ENCODE measurements at regions not wholly inside any gene's neighbourhood (a gene's known extent, or its start where the extent isn't known, plus 50 kb on each side); places are given as distances from the start of the nearest gene placed in this dataset.
A peak's percentile ranks its signal among the peaks of the same experiment; 100 is the strongest.
"Not testable (repeated sequence)": the region's sequence is repeated elsewhere in the genome, so short reads cannot be mapped to it uniquely, and the experiment has no call there.

DNA sequence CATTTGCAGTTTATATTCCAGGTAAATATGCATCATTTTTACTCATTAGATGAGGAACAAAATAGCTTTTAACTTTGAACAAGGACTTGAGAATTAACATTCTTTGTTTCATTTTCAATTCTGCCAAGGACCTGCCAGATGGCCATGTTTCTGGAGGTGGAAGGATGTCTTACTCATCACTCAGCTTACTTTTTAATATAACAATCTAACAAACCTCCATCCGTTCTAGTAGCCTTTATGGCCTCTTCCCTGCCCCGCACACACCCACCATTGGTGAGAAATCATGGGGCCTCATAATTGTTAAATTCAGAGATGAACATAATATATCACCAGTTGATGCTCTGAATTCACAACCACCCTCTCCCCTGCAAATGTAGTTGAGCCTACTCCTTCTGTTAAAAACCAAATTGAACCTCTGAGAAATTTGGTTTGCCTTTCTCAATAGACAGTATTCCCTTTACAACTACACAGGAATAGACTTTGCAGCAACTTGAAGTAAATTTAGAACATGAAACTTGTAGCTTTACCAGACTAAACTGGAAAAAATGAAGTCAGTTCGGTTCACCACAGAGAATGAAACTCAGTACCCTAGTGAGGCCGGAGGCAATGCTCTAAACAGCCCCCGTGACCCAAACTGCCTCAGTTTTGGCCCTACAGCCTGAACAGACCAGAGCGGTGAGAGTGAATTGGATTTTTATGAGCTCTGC lies 50.1 kb upstream of the ACSL4 start:
- no peak for DNase-seq (ENCODE audit: low read depth)

DNA sequence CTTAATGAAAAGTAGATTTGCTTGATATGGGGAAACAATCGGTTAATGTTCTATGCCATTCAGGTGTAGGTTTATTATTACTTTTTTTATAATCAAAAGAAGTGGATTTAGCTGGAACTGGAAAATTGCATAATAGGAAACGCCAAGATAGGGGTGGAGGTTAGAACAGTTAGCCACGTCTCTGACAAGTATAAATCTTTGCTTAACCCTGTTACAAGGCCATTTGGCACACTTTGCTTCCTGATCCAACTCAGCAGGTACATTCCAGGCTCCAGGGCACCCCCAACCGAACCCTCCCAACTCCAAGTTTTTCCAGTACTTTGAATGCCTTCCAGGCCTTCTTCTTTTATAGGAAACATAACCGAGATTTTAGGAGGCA lies 50.6 kb upstream of the ACSL4 start:
- DNase-seq (ENCODE audit: low read depth): no peak

DNA sequence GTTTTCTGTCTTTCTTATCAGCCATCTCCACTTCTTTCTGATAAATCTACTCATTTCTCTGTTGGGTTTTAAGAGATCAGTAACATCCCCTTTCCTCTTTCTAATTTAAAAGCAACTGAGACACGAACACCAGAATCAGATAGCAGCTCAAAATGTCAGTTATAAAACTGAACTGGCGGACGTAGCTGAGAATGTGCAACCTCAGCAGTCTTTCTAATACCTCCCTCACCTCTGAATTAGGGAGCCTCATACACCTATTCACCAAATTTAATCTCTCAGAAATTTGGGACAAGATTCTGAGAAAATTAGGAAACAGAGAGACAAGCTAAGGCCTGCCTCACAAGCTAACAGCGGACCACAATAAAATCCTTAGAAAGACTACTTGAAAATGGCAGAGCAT lies 52.0 kb upstream of the ACSL4 start:
- DNase-seq (ENCODE audit: low read depth): no peak

DNA sequence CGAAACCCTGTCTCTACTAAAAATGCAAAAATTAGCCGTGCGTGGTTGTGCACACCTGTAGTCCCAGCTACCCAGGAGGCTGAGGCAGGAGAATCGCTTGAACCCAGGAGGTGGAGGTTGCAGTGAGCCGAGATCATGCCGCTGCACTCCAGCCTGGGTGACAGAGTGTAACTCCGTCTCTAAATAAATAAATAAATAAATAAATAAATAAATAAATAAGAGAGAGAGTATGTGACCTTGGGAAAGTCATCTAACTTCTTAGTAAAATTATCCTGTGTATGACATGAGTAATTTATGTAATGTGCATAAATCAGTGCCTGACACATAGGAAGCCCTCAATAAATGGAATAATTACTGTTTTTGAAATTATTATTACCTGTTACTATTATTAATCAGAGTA lies 57.5 kb upstream of the ACSL4 start:
- DNase-seq (ENCODE audit: low read depth): not testable (repeated sequence)

DNA sequence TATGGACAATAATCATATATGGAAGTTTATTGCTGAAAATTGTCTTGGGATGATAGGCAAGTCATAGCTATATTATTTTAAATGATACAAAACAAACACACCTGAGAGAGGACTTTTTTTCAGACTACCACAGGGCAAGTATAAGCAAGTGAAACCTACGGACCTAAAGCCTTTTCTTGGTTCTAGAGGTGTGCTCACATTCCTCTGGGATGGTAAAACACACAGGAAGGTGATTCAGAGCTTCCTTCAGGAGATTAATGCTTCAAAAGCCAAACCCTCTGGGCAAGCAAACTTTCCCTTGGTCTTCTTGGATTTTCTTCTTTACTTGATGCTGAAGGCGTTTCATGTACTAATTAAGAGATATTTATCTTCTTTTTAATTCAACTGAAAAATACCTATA lies 60.1 kb upstream of the ACSL4 start:
- no peak for DNase-seq (ENCODE audit: low read depth)

DNA sequence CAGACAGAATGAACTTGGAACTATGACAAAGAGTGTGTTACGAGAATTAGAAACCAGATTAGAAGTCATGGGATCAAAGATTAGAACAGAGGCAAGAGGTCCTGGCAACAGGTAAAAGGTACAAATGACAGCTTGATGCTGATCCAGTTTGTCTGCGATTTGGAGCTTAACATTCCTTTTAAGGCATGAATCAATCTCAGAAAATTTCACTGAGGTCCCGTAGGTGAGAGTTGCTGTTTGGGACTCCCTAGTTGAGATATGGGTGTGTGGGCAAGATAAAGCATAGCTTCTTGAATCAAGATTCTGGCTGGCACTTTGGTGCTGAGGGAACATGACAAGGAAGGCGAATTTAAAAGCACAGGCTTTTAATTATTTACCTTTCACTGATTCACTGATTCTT lies 62.6 kb upstream of the ACSL4 start:
- no peak for DNase-seq (ENCODE audit: low read depth)

DNA sequence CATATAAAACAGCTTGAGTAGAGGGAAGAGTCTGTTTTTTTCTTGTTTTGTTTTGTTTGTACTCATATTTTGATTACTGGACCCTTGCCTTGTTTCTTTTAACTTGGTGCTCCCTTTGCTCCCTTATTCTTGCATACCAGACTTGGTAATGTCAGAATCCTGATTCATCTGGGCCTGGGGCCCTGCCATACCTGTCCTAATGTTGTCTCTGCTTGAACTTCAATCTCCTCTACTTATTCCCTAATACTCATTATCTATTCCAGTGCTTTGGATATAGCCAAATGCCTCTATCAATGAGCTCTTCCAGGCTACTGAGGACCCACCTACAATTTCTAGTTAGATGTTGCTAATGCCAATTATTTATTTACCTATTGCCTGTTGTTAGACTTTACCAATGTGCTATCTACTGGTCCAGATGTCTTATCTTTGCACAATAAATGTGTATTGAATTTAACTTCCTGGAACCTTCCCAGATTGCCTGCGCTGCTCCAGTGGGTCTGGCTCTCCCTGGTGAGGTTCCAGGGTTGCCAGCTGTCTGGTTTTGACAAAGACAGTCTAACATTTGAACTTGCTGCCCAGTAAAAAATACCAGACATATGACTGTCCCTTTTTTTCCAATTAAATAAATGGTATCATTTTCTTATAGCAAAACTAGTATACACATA lies 64.4 kb upstream of the ACSL4 start:
- peak; percentile 71 for DNase-seq (ENCODE audit: low read depth)

DNA sequence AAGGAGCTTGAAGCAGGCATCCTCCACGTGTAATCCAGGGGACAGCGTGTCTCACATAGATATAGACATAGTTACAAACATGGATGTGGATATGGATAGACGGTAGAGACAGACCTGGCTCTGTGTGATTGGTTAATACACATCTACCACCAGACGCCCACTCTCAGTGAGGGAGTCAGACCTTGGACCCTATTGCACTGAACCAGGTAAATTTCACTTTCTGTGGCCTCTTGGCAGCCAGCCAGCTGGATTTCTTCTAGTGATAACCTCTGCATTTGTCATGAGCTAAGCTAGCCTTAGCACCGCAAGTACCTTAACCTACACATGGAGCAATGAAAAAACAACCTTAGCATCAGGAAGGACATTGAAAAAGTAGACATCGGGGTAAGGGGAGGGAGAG lies 79.2 kb upstream of the ACSL4 start:
- DNase-seq (ENCODE audit: low read depth): no peak

DNA sequence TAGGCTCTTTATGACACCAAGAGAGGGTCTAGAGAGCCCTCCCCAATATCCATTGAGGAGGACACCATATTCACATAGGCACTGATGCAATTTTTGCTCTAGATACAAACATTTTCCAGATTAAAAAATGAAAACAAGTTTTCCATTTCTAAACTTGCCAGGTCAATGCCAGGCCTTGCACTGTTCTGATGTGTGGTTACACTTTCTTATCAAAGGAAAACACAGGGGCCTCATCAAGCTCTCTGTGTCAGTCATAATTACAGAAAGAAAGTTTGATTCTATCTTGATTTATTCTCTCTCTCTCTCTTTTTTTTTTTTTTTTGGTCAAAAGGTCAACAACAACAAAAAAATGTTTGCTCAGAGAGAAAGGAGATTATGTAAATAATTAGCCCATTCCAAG lies 80.2 kb upstream of the ACSL4 start:
- no peak for DNase-seq (ENCODE audit: low read depth)

DNA sequence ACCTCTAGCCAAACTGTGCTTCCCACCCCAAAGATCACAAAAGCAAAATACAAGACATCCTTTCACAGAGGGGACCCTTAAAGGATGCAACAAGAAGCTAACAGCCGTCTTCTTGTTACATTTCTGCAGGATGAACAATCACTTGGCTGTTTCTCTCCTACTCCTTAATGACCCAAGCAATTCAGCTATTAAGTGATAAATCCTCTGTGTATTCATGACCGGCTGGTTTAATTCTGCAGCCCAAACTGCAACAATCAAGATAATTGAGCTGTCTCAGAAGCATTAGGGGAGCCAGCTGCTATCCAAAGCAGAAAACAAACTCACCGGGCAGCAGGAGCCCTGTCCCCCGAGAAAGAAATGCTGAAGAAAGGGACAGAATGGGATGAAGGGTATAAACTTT lies 85.9 kb upstream of the ACSL4 start:
- DNase-seq (ENCODE audit: low read depth): no peak

DNA sequence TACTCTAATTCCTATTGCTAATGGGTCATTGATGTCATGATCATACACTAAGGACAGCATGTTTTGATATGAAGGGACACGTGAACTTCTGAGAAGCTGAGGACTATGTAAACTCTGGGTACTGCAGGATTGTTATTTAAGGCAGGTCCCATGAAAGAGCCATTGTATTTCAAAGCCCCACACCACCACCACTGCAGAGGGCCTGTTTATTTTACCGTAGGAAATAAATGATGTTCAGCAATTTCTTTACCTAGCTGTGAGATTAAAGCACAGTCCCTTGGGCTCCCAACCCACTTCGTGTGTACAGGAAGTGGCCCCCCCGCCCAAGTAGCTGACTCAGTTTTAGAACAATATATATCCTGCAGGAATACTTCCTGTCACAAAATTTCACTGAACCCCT lies 89.8 kb upstream of the ACSL4 start:
- DNase-seq (ENCODE audit: low read depth): no peak

DNA sequence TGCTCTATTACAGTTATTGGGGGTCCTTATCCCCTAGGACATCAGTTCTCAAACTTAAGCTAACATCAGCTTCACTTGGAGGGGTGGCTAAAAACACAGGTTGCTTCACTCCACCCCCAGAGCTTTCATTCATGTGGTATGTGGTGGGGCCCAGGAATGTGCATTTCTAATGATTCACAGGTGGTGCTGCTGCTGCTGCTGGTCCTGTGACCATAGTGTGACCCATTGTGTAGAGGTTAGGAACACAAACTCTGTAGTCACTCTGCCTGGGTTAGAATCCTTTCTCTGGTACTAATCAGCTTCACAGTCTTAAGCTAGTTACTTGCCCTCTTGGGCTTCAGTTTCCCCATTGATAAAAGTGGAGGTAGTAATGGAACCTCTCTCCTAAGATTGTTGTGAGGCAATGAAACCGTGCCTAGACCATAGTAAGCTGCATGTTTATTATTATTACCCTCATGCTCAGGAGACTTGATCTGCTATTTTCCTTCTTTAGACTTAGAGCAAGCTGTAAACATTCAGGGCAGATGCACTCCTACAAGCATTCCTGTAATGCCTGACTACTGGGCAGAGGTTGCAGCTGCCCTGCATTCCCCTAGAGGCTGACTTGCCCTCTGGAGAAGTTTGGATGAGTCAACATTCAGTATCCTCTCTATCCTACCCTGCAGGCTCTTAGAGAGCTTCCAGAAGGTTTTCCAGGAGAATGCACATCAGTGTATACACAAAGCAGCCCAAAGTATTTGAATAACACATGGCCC lies 94.1 kb upstream of the ACSL4 start:
- peak; percentile 87 for DNase-seq (ENCODE audit: low read depth)

DNA sequence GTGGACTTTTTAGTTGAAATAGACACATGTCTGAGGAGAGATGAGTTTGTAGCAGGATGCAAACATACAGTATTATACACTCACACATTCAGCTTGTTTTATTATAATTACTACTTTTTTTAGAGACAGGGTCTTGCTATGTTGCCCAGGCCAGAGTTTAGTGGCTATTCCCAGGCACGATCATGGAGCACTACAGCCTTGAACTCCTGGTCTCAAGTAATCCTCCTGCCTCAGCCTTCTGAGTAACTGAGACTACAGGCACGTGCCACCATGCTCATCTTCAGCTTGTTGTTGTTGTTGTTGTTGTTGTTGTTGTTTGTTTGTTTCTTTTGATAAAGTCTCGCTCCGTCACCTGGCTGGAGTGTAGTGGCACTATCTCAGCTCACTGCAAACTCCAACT lies 94.7 kb upstream of the ACSL4 start:
- no peak for DNase-seq (ENCODE audit: low read depth)

DNA sequence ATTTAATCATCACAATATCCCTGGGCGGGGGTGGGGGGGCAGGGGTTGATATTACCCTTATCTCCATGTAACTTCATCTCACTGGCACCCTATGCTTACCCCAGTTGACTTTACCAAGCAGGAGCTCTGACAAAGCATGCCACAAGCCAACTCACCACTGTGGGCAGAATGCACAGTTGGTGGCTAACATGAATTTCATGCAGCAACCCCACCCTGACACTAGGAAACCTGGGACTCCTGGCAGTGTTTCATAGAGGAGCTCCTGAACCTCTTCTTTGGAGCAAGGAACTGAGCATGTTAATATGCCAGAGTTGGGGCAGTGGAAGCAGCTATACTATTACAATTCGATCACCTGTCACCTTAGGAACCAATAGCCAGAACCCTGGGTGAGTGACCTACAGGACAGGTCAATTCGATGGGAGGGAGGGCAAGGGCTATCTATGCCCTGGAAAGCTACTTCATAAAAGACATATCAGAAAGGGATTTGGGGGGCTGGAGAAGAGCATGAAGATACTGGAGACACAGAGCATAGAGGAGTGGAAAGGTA lies 97.2 kb upstream of the ACSL4 start:
- DNase-seq (ENCODE audit: low read depth): peak; percentile 60

DNA sequence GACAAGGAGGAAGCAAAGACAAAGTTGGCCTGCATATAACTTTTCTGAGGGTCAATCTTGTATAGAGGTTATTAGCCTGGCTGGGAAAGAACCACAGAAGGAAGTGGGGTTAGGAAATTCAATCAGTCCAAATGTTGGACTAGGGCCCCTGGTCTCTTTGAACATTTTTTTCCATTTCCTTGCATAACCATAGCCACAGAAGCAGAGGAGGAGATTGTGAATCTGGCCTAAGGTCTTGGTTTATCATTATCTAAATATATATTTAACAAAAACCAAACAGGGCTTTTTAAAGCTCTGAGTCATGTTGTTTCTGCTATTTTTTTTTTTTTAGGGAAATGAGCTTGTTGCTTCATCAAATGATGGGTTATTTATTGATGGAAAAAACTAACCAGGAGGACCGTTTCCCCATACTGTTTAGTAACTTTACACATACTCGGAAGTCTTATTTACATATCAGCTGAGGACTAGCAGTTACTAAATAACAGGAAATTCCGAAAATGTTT lies 97.7 kb upstream of the ACSL4 start:
- DNase-seq (ENCODE audit: low read depth): no peak

DNA sequence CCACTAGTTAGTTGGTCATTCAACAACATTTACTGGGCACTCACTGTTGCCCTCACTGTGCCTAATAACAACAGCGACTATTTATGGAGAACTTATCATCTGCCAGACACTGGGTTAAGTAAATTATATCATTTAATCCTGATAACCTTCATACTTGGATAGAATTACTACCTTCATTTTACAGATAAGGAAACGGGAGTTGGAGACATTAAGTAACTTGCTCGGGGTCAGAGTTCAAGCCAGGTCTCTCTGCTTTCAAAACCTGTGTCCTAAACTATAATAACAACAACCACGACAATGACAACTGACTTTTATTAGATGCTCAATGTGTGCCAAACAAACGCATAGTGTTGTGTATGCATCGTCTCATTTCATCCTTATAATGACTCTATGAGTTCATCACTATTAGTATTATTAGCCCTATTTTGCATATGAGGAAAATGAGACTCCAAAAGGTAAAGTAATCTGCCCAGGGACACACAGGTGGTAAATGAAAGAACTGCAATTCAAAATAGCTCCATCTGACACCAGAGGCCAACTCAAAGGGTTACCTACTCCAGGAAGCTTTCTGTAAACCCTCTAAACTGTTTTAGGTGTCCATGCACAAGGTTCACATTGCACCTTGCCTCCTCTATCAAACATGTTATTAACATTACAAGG lies 98.4 kb upstream of the ACSL4 start:
- no peak for DNase-seq (ENCODE audit: low read depth)

DNA sequence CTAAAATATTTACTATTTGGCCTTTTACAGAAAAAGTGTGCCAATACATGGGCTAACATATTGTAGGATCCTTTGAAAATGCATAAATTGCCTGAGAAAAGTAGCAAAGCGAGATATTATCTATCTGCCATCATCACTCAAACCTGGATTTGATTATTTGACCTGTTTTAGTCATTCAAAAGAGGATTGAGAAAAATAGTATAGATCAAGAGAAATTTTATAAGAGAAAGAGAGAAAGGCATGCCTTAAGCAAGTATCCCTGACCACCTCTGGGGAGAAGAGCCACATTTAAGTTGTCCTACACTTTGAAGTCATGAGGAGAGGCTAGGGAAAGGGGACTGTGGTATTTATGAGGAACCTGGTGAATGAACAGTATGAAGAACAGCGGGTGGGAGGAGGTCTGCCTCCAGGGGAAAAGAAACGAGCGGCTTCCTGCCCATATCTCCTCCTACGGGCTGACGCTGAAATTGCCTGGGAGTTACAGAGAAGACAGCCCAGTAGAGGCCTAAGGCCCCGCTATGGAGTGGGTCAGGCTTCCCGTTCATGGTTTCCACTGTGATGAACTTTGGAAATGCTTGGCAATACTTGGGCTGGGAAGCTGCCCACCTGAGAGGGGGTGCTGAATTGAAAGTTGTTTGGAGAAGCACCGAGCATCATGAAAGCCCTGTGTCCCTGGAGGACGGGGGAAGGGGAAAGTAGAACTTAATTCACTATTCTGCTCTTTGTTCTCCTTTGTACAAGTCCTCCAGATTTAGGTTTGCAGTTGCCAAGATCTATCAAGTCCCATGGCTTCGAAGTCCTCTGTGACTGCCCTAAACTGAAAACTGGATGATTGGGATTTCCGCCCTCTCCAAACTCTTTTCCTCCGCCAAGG lies 106.9 kb upstream of the ACSL4 start:
- DNase-seq (ENCODE audit: low read depth): no peak

DNA sequence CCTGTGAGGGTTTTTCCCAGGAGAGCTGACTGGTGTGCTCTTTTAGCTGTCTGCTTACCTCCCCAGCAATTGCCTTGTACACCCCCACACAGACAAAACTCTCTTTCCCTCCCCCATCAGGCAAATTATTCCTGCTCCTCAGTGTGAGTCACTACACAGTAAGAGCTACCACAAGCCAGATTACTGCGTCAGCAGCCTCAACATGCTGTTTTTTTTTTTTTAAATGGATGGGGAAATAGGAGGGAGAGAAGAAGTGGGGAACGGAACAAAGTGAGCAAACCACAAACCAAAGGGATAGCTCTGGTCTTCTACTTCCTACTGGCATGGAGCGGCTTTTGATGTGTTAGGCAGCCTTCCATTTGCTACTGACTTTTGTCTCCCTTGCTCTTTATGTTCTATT lies 107.5 kb upstream of the ACSL4 start:
- DNase-seq (ENCODE audit: low read depth): peak; percentile 87

DNA sequence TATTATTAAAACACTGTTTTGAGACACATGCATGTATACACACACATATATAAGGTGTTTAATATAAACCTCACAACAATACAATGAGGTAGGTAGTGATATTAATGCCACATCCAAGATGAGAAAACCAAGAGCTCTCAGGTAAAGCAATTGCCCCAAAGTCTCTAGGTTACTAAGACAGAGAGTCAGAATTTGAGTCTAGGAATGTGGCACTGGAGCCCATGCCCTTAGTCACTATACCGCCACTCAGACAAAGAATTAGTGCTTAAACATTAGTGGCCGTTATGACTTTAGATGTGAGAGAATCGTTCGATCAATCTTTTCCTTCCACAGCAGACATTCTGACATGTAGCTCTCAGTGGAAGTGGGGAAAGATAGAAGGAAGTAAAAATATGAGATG lies 108.2 kb upstream of the ACSL4 start:
- no peak for DNase-seq (ENCODE audit: low read depth)

DNA sequence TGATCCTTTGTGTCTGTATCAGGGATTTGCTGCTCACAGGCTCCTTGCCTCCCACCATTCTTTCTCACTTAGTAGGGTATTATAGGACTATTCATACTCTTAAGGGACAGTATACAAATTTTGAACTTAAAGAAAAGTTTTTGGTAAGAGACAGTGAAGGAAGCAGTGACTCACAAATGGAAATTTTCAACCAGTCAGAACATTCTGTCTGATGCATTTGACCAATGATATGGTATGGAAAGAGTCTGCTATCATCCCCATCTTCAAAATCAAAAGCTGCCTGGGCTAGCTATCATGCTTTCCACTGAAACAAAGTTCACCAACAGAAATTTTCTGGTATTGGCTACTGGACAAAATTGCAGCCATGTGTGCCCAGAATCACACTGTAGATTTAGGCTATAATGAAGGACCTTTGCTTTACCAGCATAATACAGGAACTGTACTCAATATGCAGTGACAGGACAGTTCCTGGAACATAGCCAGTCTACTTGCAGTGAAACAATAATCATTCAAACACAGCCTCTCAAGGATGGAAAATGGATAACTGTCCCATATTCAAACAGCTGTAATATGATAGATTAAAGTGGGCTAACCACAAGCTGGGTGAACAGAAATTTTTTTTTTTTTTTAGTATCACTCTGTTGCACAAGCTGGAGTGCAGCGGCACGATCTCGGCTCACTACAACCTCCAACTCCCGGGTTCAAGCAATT lies 109.0 kb upstream of the ACSL4 start:
- no peak for DNase-seq (ENCODE audit: low read depth)
